Activated CD4-positive, alpha-beta T cell treated with anti-CD3 and anti-CD28 coated beads, Interleukin-2, amount 10 ng/mL, durations not matched to agents 7 days and 5 days (primary cell): ENCODE measurements at regions not wholly inside any gene's neighbourhood (a gene's known extent, or its start where the extent isn't known, plus 50 kb on each side); places are given as distances from the start of the nearest gene placed in this dataset.

Source experiments
- CTCF ChIA-PET: fragments of 350-600 bp; sonication (Branson Sonifier 250); formaldehyde crosslinking; loops from one replicate; lab custom pipeline; 2021; ENCODE audit warnings: antibody characterized with exemption; lab: Charles Lee
- POLR2A ChIA-PET: fragments of 350-600 bp; sonication (Branson Sonifier 250); formaldehyde crosslinking; loops from one replicate; lab custom pipeline; 2021; ENCODE audit warnings: antibody characterized with exemption; lab: Charles Lee
- DNase-seq: peaks from one replicate; pipeline ENCODE4 v3.0.0-alpha.2; 2020
- H3K27ac Mint-ChIP-seq: one replicate; pipeline ENCODE4 v1.8.0; 2021; ENCODE audit warnings: mild to moderate bottlenecking, moderate library complexity, mixed read lengths
- H3K27me3 Mint-ChIP-seq: one replicate; pipeline ENCODE4 v1.8.0; 2021; ENCODE audit warnings: mixed read lengths
- H3K36me3 Mint-ChIP-seq: one replicate; pipeline ENCODE4 v1.8.0; 2021; ENCODE audit warnings: low read depth, mixed read lengths
- H3K4me1 Mint-ChIP-seq: one replicate; pipeline ENCODE4 v1.8.0; 2021; ENCODE audit warnings: mixed read lengths
- H3K4me3 Mint-ChIP-seq: one replicate; pipeline ENCODE4 v1.8.0; 2021; ENCODE audit warnings: mild to moderate bottlenecking, moderate library complexity, mixed read lengths
- H3K9me3 Mint-ChIP-seq: one replicate; pipeline ENCODE4 v1.8.0; 2021; ENCODE audit warnings: mixed read lengths

GRCh38 chr13:99704390-99704789, 203.1 kb downstream of the TM9SF2 start:
- DNase-seq, result no peak
- CTCF ChIA-PET, result no interaction called here

GRCh38 chr13:99703908-99704307, 202.6 kb downstream of the TM9SF2 start:
- no peaks in the 10 kb centered on the region for H3K9me3 Mint-ChIP-seq
- H3K27ac Mint-ChIP-seq, result no peak overlapping the region
- H3K4me3 Mint-ChIP-seq, result no peak overlapping the region
- peaks cover 7% of the 10 kb centered on the region for H3K4me1 Mint-ChIP-seq
- H3K27me3 Mint-ChIP-seq, result no peaks in the 10 kb centered on the region
- no peaks in the 10 kb centered on the region for H3K36me3 Mint-ChIP-seq
- DNase-seq, result no peak
- CTCF ChIA-PET, result no interaction called here
- POLR2A ChIA-PET, result no interaction called here

More at GRCh38 chr13:99704390-99704789, 203.1 kb downstream of the TM9SF2 start:
- Mint-ChIP-seq H3K36me3 (no peaks in the 10 kb centered on the region), H3K27ac (no peak overlapping the region), H3K27me3 (no peaks in the 10 kb centered on the region), H3K4me1 (peaks cover 7% of the 10 kb centered on the region), H3K4me3 (no peak overlapping the region), H3K9me3 (no peaks in the 10 kb centered on the region)
- POLR2A ChIA-PET, result no interaction called here

GRCh38 chr13:99702687-99703319, 201.5 kb downstream of the TM9SF2 start:
- ChIA-PET POLR2A (no interaction called here), CTCF (interaction anchor here (0.5 to 1.3 kb wide), 3 partner anchors 46 to 295 kb away, joined by 3 read pairs; no protein-coding TSS in a partner anchor)
- H3K27me3 Mint-ChIP-seq, result no peaks in the 10 kb centered on the region
- no peaks in the 10 kb centered on the region for H3K36me3 Mint-ChIP-seq
- H3K9me3 Mint-ChIP-seq, result no peaks in the 10 kb centered on the region
- no peak overlapping the region for H3K4me3 Mint-ChIP-seq
- no peak overlapping the region for H3K27ac Mint-ChIP-seq
- H3K4me1 Mint-ChIP-seq, result peaks cover 7% of the 10 kb centered on the region
- DNase-seq, result no peak

- no peaks in the 10 kb centered on the region for H3K9me3 Mint-ChIP-seq
- POLR2A ChIA-PET, result no interaction called here
- H3K36me3 Mint-ChIP-seq, result no peaks in the 10 kb centered on the region
- DNase-seq, result no peak
- H3K27ac Mint-ChIP-seq, result no peak overlapping the region
- H3K27me3 Mint-ChIP-seq, result no peaks in the 10 kb centered on the region
- H3K4me1 Mint-ChIP-seq, result peaks cover 7% of the 10 kb centered on the region
- CTCF ChIA-PET, result no interaction called here
- no peak overlapping the region for H3K4me3 Mint-ChIP-seq
Observed at GRCh38 chr13:99700468-99700867, 199.2 kb downstream of the TM9SF2 start.

GRCh38 chr13:99698816-99699099, 197.5 kb downstream of the TM9SF2 start:
- H3K27ac Mint-ChIP-seq, result no peak overlapping the region
- no peak overlapping the region for H3K4me3 Mint-ChIP-seq
- CTCF ChIA-PET, result no interaction called here
- H3K9me3 Mint-ChIP-seq, result no peaks in the 10 kb centered on the region
- peaks cover 7% of the 10 kb centered on the region for H3K4me1 Mint-ChIP-seq
- POLR2A ChIA-PET, result no interaction called here
- H3K27me3 Mint-ChIP-seq, result no peaks in the 10 kb centered on the region
- no peaks in the 10 kb centered on the region for H3K36me3 Mint-ChIP-seq
- DNase-seq, result no peak

- no peaks in the 10 kb centered on the region for H3K36me3 Mint-ChIP-seq
- ChIA-PET CTCF (interaction anchor here (0.7 kb wide), 1 partner anchor 9 kb away, joined by 3 read pairs; no protein-coding TSS in a partner anchor), POLR2A (no interaction called here)
- no peak for DNase-seq
- H3K9me3 Mint-ChIP-seq, result no peaks in the 10 kb centered on the region
- no peak overlapping the region for H3K27ac Mint-ChIP-seq
- peaks cover 7% of the 10 kb centered on the region for H3K4me1 Mint-ChIP-seq
- no peak overlapping the region for H3K4me3 Mint-ChIP-seq
- H3K27me3 Mint-ChIP-seq, result no peaks in the 10 kb centered on the region
Observed at GRCh38 chr13:99698010-99698815, 196.9 kb downstream of the TM9SF2 start.

- Mint-ChIP-seq H3K27me3 (no peaks in the 10 kb centered on the region), H3K36me3 (no peaks in the 10 kb centered on the region), H3K27ac (no peak overlapping the region), H3K9me3 (no peaks in the 10 kb centered on the region), H3K4me3 (no peak overlapping the region), H3K4me1 (peaks cover 5% of the 10 kb centered on the region)
- DNase-seq, result no peak
- ChIA-PET CTCF (no interaction called here), POLR2A (no interaction called here)
Observed at GRCh38 chr13:99695857-99696256, 194.6 kb downstream of the TM9SF2 start.

- no peaks in the 10 kb centered on the region for H3K27me3 Mint-ChIP-seq
- H3K4me1 Mint-ChIP-seq, result no peaks in the 10 kb centered on the region
- CTCF ChIA-PET, result interaction anchor here (1.0 kb wide), 1 partner anchor 8 kb away, joined by 3 read pairs; no protein-coding TSS in a partner anchor
- no peak overlapping the region for H3K4me3 Mint-ChIP-seq
- POLR2A ChIA-PET, result no interaction called here
- no peak for DNase-seq
- no peaks in the 10 kb centered on the region for H3K36me3 Mint-ChIP-seq
- no peaks in the 10 kb centered on the region for H3K9me3 Mint-ChIP-seq
- no peak overlapping the region for H3K27ac Mint-ChIP-seq
Observed at GRCh38 chr13:99693852-99694611, 192.8 kb downstream of the TM9SF2 start.

GRCh38 chr13:99693351-99693750, 192.1 kb downstream of the TM9SF2 start:
- ChIA-PET POLR2A (no interaction called here), CTCF (no interaction called here)
- no peak for DNase-seq
- no peak overlapping the region for H3K27ac Mint-ChIP-seq
- H3K9me3 Mint-ChIP-seq, result no peaks in the 10 kb centered on the region
- no peaks in the 10 kb centered on the region for H3K36me3 Mint-ChIP-seq
- no peaks in the 10 kb centered on the region for H3K27me3 Mint-ChIP-seq
- no peak overlapping the region for H3K4me3 Mint-ChIP-seq
- H3K4me1 Mint-ChIP-seq, result no peaks in the 10 kb centered on the region

- Mint-ChIP-seq H3K9me3 (no peaks in the 10 kb centered on the region), H3K4me3 (no peak overlapping the region), H3K36me3 (no peaks in the 10 kb centered on the region), H3K27ac (no peak overlapping the region), H3K27me3 (no peaks in the 10 kb centered on the region), H3K4me1 (no peaks in the 10 kb centered on the region)
- CTCF ChIA-PET, result no interaction called here
- POLR2A ChIA-PET, result no interaction called here
- DNase-seq, result no peak
Observed at GRCh38 chr13:99692854-99693253, 191.6 kb downstream of the TM9SF2 start.

- Mint-ChIP-seq H3K4me1 (no peaks in the 10 kb centered on the region), H3K27ac (no peak overlapping the region), H3K36me3 (no peaks in the 10 kb centered on the region), H3K4me3 (no peak overlapping the region), H3K27me3 (no peaks in the 10 kb centered on the region), H3K9me3 (no peaks in the 10 kb centered on the region)
- CTCF ChIA-PET, result interaction anchor here (0.6 to 0.7 kb wide), 2 partner anchors 314 to 1467 kb away, joined by 5 read pairs; no protein-coding TSS in a partner anchor
- no peak for DNase-seq
- POLR2A ChIA-PET, result no interaction called here
Observed at GRCh38 chr13:99691552-99691951, 190.3 kb downstream of the TM9SF2 start.

GRCh38 chr13:99690426-99691174, 189.3 kb downstream of the TM9SF2 start:
- no peaks in the 10 kb centered on the region for H3K36me3 Mint-ChIP-seq

More at GRCh38 chr13:99690426-99691174, 189.3 kb downstream of the TM9SF2 start:
- CTCF ChIA-PET, result no interaction called here
- no peaks in the 10 kb centered on the region for H3K9me3 Mint-ChIP-seq
- H3K27ac Mint-ChIP-seq, result no peak overlapping the region
- H3K4me1 Mint-ChIP-seq, result no peaks in the 10 kb centered on the region
- no peaks in the 10 kb centered on the region for H3K27me3 Mint-ChIP-seq
- H3K4me3 Mint-ChIP-seq, result no peak overlapping the region
- POLR2A ChIA-PET, result no interaction called here
- DNase-seq, result no peak
